SK-N-SH (cell line): ENCODE measurements at regions not wholly inside any gene's neighbourhood (a gene's known extent, or its start where the extent isn't known, plus 50 kb on each side); places are given as distances from the start of the nearest gene placed in this dataset.

Source experiments
- CTCF ChIA-PET: fragments of 300-600, 350-600 bp; formaldehyde crosslinking; extraction: SDS; loops from one replicate; lab custom pipeline; 2021; lab: Yijun Ruan, JAX
- POLR2A ChIA-PET: fragments of 350-600 bp; sonication (Branson Sonifier 250); formaldehyde crosslinking; extraction: SDS; loops from one replicate; lab custom pipeline; 2020; ENCODE audit warnings: antibody characterized with exemption, inconsistent platforms; lab: Yijun Ruan, JAX
- DNase-seq: peaks from one replicate; pipeline ENCODE4 v3.0.0; 2012
- H2AFZ ChIP-seq: fragments of 200-600 bp; sonication (generic); 2 replicates; pipeline ENCODE4 v1.8.1; 2016; ENCODE audit warnings: antibody characterized with exemption, mild to moderate bottlenecking, low read depth
- H3F3A ChIP-seq: fragments of 200-600 bp; sonication (generic); replicated peaks from 2 replicates; pipeline ENCODE3; 2016; ENCODE audit warnings: antibody characterized with exemption, mild to moderate bottlenecking; ENCODE audit not compliant: insufficient read depth
- H3K27ac ChIP-seq, 2 experiments: fragments of 200-500 bp in 1 of 2; fragments of 200-600 bp in 1 of 2; sonication (Bioruptor generic) in 1 of 2; sonication (generic), shearing (Covaris generic) in 1 of 2; 2 replicates each; pipeline versions ENCODE4 v1.5.1 to v1.6.1; 2014 to 2016; ENCODE audit warnings: low read depth in 2 of 2, inconsistent platforms in 1 of 2, low read length in 1 of 2, mild to moderate bottlenecking in 1 of 2, mixed read lengths in 1 of 2
- H3K27me3 ChIP-seq: fragments of 200-600 bp; sonication (generic), shearing (Covaris generic); 2 replicates; pipeline ENCODE4 v1.6.1; 2016; ENCODE audit warnings: mixed run types; ENCODE audit not compliant: insufficient read depth
- H3K36me3 ChIP-seq, 2 experiments: fragments of 200-500 bp in 1 of 2; fragments of 200-600 bp in 1 of 2; sonication (Bioruptor generic) in 1 of 2; sonication (generic) in 1 of 2; replicated peaks in 1 of 2; 2 replicates each; pipeline versions ENCODE3 to v1.5.1; 2014 to 2016; ENCODE audit warnings: low read length in 1 of 2, mild to moderate bottlenecking in 1 of 2; ENCODE audit not compliant: insufficient read depth in 2 of 2, control insufficient read depth in 1 of 2
- H3K4me1 ChIP-seq, 2 experiments: fragments of 200-500 bp in 1 of 2; fragments of 200-600 bp in 1 of 2; sonication (Bioruptor generic) in 1 of 2; sonication (generic), shearing (Covaris generic) in 1 of 2; 2 replicates each; pipeline versions ENCODE4 v1.5.1 to v1.6.1; 2014 to 2016; ENCODE audit warnings: low read depth in 1 of 2, low read length in 1 of 2, mixed run types in 1 of 2; ENCODE audit not compliant: insufficient read depth in 2 of 2, control insufficient read depth in 1 of 2
- H3K4me2 ChIP-seq: fragments of 200-600 bp; sonication (generic), shearing (Covaris generic); 2 replicates; pipeline ENCODE4 v1.6.1; 2017; ENCODE audit warnings: mixed run types
- H3K4me3 ChIP-seq, 2 experiments: fragments of 200-500 bp in 1 of 2; fragments of 200-600 bp in 1 of 2; sonication (Bioruptor generic) in 1 of 2; sonication (generic), shearing (Covaris generic) in 1 of 2; 2 replicates each; pipeline versions ENCODE4 v1.5.1 to v1.8.1; 2014 to 2016; ENCODE audit warnings: low read depth in 2 of 2, inconsistent platforms in 1 of 2, low read length in 1 of 2, mild to moderate bottlenecking in 1 of 2, mixed read lengths in 1 of 2, moderate library complexity in 1 of 2
- H3K79me2 ChIP-seq: fragments of 200-600 bp; sonication (generic); 2 replicates; pipeline ENCODE4 v1.8.1; 2017; ENCODE audit warnings: mild to moderate bottlenecking; ENCODE audit not compliant: insufficient read depth
- H3K9ac ChIP-seq: fragments of 200-600 bp; sonication (generic); 2 replicates; pipeline ENCODE4 v1.6.1; 2017; ENCODE audit warnings: mixed run types
- H3K9me2 ChIP-seq: fragments of 200-600 bp; sonication (generic); 2 replicates; pipeline ENCODE4 v1.6.1; 2017; ENCODE audit warnings: mixed run types
- H3K9me3 ChIP-seq: fragments of 200-600 bp; sonication (generic); 2 replicates; pipeline ENCODE4 v1.6.1; 2017; ENCODE audit warnings: mixed run types, mild to moderate bottlenecking, moderate library complexity
- H4K20me1 ChIP-seq: fragments of 200-600 bp; sonication (generic); 2 replicates; pipeline ENCODE4 v1.6.1; 2017; ENCODE audit warnings: mild to moderate bottlenecking, mixed run types; ENCODE audit not compliant: insufficient read depth
- EP300 ChIP-seq, 2 experiments: IDR thresholded peaks; 2 replicates each; pipeline versions ENCODE4 v1.4.0 to v1.6.1; 2012; ENCODE audit warnings: borderline replicate concordance in 1 of 2, low read depth in 1 of 2, low read length in 1 of 2
- EZH2phosphoT487 ChIP-seq: fragments of 200-600 bp; sonication (generic); IDR thresholded peaks from 2 replicates; pipeline ENCODE4 v1.6.1; 2017; ENCODE audit warnings: low read depth, mixed run types, mild to moderate bottlenecking, antibody characterized with exemption, moderate library complexity, borderline replicate concordance
- MXI1 ChIP-seq: IDR thresholded peaks from 2 replicates; pipeline ENCODE4 v1.6.1; 2012; ENCODE audit warnings: mild to moderate bottlenecking, low read depth, low read length, improper control_type of control experiment
- SIN3A ChIP-seq: IDR thresholded peaks from 2 replicates; pipeline ENCODE4 v1.6.1; 2012; ENCODE audit warnings: low read depth, mild to moderate bottlenecking, low read length, moderate library complexity, borderline replicate concordance
- SMC3 ChIP-seq: IDR thresholded peaks from 2 replicates; pipeline ENCODE4 v1.6.1; 2012; ENCODE audit warnings: low read depth, low read length, improper control_type of control experiment
- TCF12 ChIP-seq: IDR thresholded peaks from 2 replicates; pipeline ENCODE4 v1.4.0; 2012
- USF1 ChIP-seq: IDR thresholded peaks from 2 replicates; pipeline ENCODE4 v1.4.0; 2012; ENCODE audit warnings: low read depth, borderline replicate concordance
- WGBS: methylation state at CpG from one replicate; pipeline ENCODE4 v1.1.6; 2017; ENCODE audit warnings: low lambda C conversion rate; 5-methylcytosine and 5-hydroxymethylcytosine counted together
- TF ChIP-seq, protein P1 (sequence below): IDR thresholded peaks from 2 replicates; pipeline ENCODE4 v1.6.1; 2012; ENCODE audit warnings: mild to moderate bottlenecking, low read depth, low read length, moderate library complexity

- TF ChIP-seq SIN3A (no peak), MXI1 (no peak), SMC3 (no peak)
- TF ChIP-seq, protein P1, sequence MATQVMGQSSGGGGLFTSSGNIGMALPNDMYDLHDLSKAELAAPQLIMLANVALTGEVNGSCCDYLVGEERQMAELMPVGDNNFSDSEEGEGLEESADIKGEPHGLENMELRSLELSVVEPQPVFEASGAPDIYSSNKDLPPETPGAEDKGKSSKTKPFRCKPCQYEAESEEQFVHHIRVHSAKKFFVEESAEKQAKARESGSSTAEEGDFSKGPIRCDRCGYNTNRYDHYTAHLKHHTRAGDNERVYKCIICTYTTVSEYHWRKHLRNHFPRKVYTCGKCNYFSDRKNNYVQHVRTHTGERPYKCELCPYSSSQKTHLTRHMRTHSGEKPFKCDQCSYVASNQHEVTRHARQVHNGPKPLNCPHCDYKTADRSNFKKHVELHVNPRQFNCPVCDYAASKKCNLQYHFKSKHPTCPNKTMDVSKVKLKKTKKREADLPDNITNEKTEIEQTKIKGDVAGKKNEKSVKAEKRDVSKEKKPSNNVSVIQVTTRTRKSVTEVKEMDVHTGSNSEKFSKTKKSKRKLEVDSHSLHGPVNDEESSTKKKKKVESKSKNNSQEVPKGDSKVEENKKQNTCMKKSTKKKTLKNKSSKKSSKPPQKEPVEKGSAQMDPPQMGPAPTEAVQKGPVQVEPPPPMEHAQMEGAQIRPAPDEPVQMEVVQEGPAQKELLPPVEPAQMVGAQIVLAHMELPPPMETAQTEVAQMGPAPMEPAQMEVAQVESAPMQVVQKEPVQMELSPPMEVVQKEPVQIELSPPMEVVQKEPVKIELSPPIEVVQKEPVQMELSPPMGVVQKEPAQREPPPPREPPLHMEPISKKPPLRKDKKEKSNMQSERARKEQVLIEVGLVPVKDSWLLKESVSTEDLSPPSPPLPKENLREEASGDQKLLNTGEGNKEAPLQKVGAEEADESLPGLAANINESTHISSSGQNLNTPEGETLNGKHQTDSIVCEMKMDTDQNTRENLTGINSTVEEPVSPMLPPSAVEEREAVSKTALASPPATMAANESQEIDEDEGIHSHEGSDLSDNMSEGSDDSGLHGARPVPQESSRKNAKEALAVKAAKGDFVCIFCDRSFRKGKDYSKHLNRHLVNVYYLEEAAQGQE = no peak
Observed at GRCh38 chr13:83215627-83216026, 666.6 kb downstream of the SLITRK1 start (continued).

DNA sequence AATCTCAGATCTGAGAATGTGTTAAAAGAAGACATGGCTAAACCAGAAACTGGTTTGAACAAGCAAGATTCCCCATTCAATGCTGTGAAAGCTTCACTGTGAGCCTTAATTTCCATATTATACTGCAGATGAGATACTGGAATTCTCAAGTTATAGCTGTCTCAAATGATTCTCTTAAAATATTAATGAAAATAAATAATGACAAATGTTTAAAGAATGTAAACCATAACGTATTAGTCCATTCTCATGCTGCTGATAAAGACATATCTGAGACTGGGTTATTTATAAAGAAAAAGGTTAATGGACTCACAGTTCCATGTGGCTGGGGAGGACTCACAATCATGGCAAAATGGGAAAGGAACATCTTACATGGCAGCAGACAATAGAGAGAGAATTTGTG is 667.8 kb downstream of the SLITRK1 start:
- no peaks in the 10 kb centered on the region for H3K9me2 ChIP-seq
- POLR2A ChIA-PET = no interaction called here
- no peaks in the 10 kb centered on the region for H3K79me2 ChIP-seq
- H3K4me1 ChIP-seq = peaks cover 0 to 13% of the 10 kb centered on the region in 2 experiments; a peak in 3 of 4 replicates
- no peaks in the 10 kb centered on the region for H4K20me1 ChIP-seq
- no peak overlapping the region for H3K4me3 ChIP-seq
- CTCF ChIA-PET = no interaction called here
- peak overlapping the region in 1 of 2 experiments; percentile 68; a peak in 2 of 4 replicates for H3K27ac ChIP-seq
- peak overlapping the region; percentile 47; the same call in 1 of the 2 replicates for H2AFZ ChIP-seq
- peaks cover 6% of the 10 kb centered on the region; the same call in 1 of the 2 replicates for H3K9me3 ChIP-seq
- 8% methylated on average over 1 of the region's 1 CpG for WGBS
- no peak overlapping the region for H3K9ac ChIP-seq
- TF ChIP-seq USF1 (no peak), EZH2phosphoT487 (no peak), SMC3 (no peak), EP300 (IDR thresholded peaks at IDR 0.05; ENCODE audit: borderline replicate concordance in 1 of 2, low read depth in 1 of 2, low read length in 1 of 2) (no peak)
- H3K4me2 ChIP-seq = no peak overlapping the region
- no peaks in the 10 kb centered on the region for H3K27me3 ChIP-seq
- peaks cover 26% of the 10 kb centered on the region for H3F3A ChIP-seq
- DNase-seq = no peak
- no peaks in the 10 kb centered on the region for H3K36me3 ChIP-seq

GRCh38 chr13:83211301-83211700 is 671.0 kb downstream of the SLITRK1 start:
- ChIA-PET CTCF (no interaction called here), POLR2A (no interaction called here)
- Histone ChIP-seq H4K20me1 (no peaks in the 10 kb centered on the region), H3K9me2 (no peaks in the 10 kb centered on the region), H3K4me3 (no peak overlapping the region), H3K9ac (no peak overlapping the region), H3K4me2 (no peak overlapping the region), H3K9me3 (peaks cover 6% of the 10 kb centered on the region; the same call in 1 of the 2 replicates), H3K79me2 (no peaks in the 10 kb centered on the region), H3K27me3 (no peaks in the 10 kb centered on the region), H3F3A (peaks cover 26% of the 10 kb centered on the region), H3K4me1 (peaks cover 0 to 7% of the 10 kb centered on the region in 2 experiments; a peak in 3 of 4 replicates), H3K27ac (no peak overlapping the region), H2AFZ (no peak overlapping the region), H3K36me3 (no peaks in the 10 kb centered on the region)
- TF ChIP-seq TCF12 (no peak), MXI1 (no peak), USF1 (no peak)
- no peak for DNase-seq
- 15% methylated on average over 1 of the region's 1 CpG for WGBS
